Cardiac muscle cell (in vitro differentiated cells and primary cell): ENCODE measurements at regions not wholly inside any gene's neighbourhood (a gene's known extent, or its start where the extent isn't known, plus 50 kb on each side); places are given as distances from the start of the nearest gene placed in this dataset.

Experiments used
- DNase-seq, 2 donors: peaks; one replicate each; pipeline versions ENCODE4 v3.0.0 to v3.0.0-alpha.2; 2010 to 2017; ENCODE audit warnings: low read depth in 1 of 2, low spot score in 1 of 2
- H3K27ac ChIP-seq: fragments of 200-600 bp; sonication (generic); 2 replicates; pipeline ENCODE4 v1.5.1; 2016
- H3K27me3 ChIP-seq: fragments of 200-600 bp; sonication (generic); 2 replicates; pipeline ENCODE4 v1.6.0; 2016; ENCODE audit warnings: control low read depth
- H3K36me3 ChIP-seq: fragments of 200-600 bp; sonication (generic); 2 replicates; pipeline ENCODE4 v1.5.1; 2016; ENCODE audit warnings: control low read depth
- H3K4me1 ChIP-seq: fragments of 200-600 bp; sonication (generic); 2 replicates; pipeline ENCODE4 v1.8.1; 2017; ENCODE audit warnings: low read depth, mild to moderate bottlenecking, mixed run types
- H3K4me3 ChIP-seq: fragments of 200-600 bp; sonication (generic); 2 replicates; pipeline ENCODE4 v1.5.1; 2016; ENCODE audit warnings: mild to moderate bottlenecking
- H3K9me3 ChIP-seq: fragments of 200-600 bp; sonication (generic); 2 replicates; pipeline ENCODE4 v1.5.1; 2017; ENCODE audit warnings: low read depth, mild to moderate bottlenecking, control low read depth
- TF ChIP-seq, protein P1 (sequence below): IDR thresholded peaks from 2 replicates; pipeline ENCODE4 v1.5.1; 2012; ENCODE audit warnings: low read depth, mild to moderate bottlenecking, low read length

DNA sequence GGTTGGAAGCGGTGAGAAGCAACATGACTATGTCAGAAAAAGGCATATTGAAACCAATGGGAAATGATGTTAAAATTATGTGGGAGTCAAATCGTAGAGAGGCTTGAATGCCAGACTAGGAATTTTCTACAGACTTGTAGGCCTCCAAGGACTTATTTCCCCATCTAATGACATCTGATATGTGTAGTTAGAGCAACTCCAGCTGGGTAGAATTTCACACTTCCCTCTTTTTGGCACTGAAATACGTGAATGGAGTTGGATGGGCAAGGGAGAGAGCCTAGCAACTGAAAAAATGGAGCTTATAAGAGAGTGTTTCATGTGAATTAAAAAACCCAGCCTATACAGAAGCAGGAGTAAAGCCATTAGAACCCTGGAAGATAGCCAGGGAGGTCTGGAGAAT lies 304.2 kb downstream of the INSC start:
- TF ChIP-seq, protein P1, sequence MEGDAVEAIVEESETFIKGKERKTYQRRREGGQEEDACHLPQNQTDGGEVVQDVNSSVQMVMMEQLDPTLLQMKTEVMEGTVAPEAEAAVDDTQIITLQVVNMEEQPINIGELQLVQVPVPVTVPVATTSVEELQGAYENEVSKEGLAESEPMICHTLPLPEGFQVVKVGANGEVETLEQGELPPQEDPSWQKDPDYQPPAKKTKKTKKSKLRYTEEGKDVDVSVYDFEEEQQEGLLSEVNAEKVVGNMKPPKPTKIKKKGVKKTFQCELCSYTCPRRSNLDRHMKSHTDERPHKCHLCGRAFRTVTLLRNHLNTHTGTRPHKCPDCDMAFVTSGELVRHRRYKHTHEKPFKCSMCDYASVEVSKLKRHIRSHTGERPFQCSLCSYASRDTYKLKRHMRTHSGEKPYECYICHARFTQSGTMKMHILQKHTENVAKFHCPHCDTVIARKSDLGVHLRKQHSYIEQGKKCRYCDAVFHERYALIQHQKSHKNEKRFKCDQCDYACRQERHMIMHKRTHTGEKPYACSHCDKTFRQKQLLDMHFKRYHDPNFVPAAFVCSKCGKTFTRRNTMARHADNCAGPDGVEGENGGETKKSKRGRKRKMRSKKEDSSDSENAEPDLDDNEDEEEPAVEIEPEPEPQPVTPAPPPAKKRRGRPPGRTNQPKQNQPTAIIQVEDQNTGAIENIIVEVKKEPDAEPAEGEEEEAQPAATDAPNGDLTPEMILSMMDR, result no peak
- Histone ChIP-seq H3K27me3 (no peaks in the 10 kb centered on the region), H3K4me1 (no peaks in the 10 kb centered on the region), H3K36me3 (no peaks in the 10 kb centered on the region), H3K4me3 (no peak overlapping the region), H3K27ac (no peak overlapping the region), H3K9me3 (no peaks in the 10 kb centered on the region)
- DNase-seq, result no peak

DNA sequence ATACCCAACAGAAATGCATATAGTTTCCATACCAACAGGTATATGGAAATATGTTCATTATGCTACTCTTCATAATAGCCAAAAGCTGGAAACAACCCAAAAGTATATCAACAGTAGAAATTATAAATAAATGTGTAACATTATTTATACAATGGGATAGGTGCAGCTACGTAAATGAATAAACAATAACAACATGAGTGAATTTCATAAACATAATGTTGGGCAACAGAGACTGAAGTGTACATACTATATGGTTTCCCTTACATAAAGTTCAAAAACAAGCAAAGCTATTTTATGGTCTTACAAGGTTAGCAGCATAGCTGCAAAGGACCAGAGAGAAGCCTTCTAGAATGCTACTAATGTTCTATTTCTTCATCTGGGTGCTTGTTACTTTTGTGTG lies 305.0 kb downstream of the INSC start:
- DNase-seq, result no peak
- no peaks in the 10 kb centered on the region for H3K27me3 ChIP-seq
- no peaks in the 10 kb centered on the region for H3K4me1 ChIP-seq
- H3K27ac ChIP-seq, result no peak overlapping the region
- H3K9me3 ChIP-seq, result no peaks in the 10 kb centered on the region
- no peak overlapping the region for H3K4me3 ChIP-seq
- TF ChIP-seq, protein P1, result no peak
- H3K36me3 ChIP-seq, result no peaks in the 10 kb centered on the region

DNA sequence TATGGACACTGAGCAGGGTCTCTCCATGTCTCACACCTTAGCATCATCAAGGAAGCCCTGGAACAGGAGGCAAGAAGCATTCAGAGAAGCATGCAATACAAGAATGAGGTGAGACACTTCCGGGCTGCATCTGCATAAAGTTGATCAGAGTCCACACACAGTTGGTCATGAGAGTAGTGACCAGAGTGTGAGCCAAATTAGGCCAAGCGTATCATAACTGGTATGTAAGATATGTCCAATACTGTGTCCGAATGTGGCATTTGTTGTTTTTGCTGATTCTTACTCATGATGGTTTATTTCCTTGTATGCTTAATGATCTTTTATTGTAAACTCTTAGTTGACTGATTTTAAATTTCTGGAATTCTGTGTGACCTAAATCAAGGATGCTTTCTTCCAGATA lies 315.7 kb downstream of the INSC start:
- Histone ChIP-seq H3K4me1 (no peaks in the 10 kb centered on the region), H3K9me3 (no peaks in the 10 kb centered on the region), H3K27ac (no peak overlapping the region), H3K27me3 (no peaks in the 10 kb centered on the region), H3K36me3 (no peaks in the 10 kb centered on the region), H3K4me3 (no peak overlapping the region)
- TF ChIP-seq, protein P1, result no peak
- DNase-seq, result no peak

DNA sequence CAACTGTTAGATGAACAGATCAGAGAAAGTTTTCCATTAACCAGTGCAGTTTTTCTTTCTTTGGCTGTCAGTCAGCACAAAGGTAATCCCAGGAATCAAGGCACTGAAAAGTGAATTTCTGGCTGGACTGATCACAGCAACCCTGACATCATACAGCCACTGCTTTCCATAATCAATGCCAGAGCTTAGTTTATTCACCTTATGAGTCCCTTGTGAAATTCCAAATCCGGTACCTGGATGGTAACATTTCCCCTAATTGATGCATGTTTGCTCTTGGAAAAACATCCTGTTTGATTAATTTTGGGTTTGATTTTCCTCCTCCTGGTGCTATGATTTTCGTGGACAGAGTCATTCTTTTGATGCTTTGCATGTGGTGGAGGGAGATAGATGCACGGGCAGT lies 319.8 kb downstream of the INSC start:
- TF ChIP-seq, protein P1, result no peak
- Histone ChIP-seq H3K4me3 (no peak overlapping the region), H3K36me3 (no peaks in the 10 kb centered on the region), H3K9me3 (no peaks in the 10 kb centered on the region), H3K27me3 (no peaks in the 10 kb centered on the region), H3K27ac (no peak overlapping the region), H3K4me1 (no peaks in the 10 kb centered on the region)
- no peak for DNase-seq

DNA sequence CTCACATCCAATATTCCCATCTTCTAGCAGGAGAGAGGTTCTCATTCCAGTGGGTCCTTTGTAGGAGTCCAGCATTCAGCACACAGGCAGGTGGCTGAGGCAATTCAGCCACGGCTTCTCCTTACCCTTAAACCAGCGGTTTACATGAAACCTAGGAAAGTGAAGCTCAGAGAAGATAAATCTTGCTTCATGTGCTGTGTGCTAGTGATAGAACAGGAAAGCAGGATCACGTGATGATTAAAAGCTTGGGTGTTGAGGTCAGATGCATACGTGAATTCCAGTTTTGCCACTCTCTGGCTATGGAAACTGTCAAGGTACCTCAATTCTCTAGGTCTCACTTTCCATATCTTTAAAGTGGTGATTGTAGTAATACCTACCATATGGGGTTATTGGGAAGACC lies 331.6 kb downstream of the INSC start:
- no peaks in the 10 kb centered on the region for H3K4me1 ChIP-seq
- no peak overlapping the region for H3K4me3 ChIP-seq
- H3K36me3 ChIP-seq, result no peaks in the 10 kb centered on the region
- TF ChIP-seq, protein P1, result no peak
- H3K27me3 ChIP-seq, result no peaks in the 10 kb centered on the region
- DNase-seq, result no peak
- H3K9me3 ChIP-seq, result no peaks in the 10 kb centered on the region
- no peak overlapping the region for H3K27ac ChIP-seq

DNA sequence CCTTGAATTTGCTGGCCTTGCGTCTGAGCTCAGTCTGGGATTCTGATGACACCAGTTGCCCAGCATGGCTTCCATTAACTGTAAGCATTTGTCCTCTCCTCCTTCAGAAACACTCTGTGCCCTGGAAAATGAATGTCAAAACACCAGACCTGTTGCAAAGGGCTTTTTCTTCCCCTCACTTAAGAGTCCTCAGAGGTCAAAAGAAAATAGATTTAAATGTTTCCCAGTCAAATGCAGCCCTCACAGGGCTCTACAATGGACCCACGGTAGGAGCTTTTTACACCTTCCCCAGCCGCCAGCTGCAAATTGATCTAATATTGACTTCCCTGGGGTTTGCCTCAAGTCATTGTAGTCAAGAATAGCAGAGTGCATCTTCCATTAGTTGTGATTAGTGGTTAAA lies 332.2 kb downstream of the INSC start:
- H3K4me3 ChIP-seq, result no peak overlapping the region
- H3K36me3 ChIP-seq, result no peaks in the 10 kb centered on the region
- H3K9me3 ChIP-seq, result no peaks in the 10 kb centered on the region
- H3K4me1 ChIP-seq, result no peaks in the 10 kb centered on the region
- no peak overlapping the region for H3K27ac ChIP-seq
- DNase-seq, result no peak
- TF ChIP-seq, protein P1, result no peak
- H3K27me3 ChIP-seq, result no peaks in the 10 kb centered on the region
